ENCODE measurements at regions not wholly inside any gene's neighbourhood (a gene's known extent, or its start where the extent isn't known, plus 50 kb on each side); places are given as distances from the start of the nearest gene placed in this dataset.
A peak's percentile ranks its signal among the peaks of the same experiment; 100 is the strongest.

GRCh38 chr20:22411627-22412450 lies 172.5 kb downstream of the FOXA2 start (continued):
- TF ChIP-seq REST (IDR thresholded peaks at IDR 0.05; ENCODE audit: borderline replicate concordance), result no peak
- TF ChIP-seq REST (CRISPR knock-in tag; IDR thresholded peaks at IDR 0.05; ENCODE audit: low read depth), result no peak
- TF ChIP-seq ZBTB34 (CRISPR knock-in tag; IDR thresholded peaks at IDR 0.05), result no peak
- TF ChIP-seq ZSCAN29 (IDR thresholded peaks at IDR 0.05), result no peak
- no peak for TF ChIP-seq PURB (CRISPR knock-in tag; IDR thresholded peaks at IDR 0.05; ENCODE audit: low read depth)
- TF ChIP-seq HES1 (IDR thresholded peaks at IDR 0.05; ENCODE audit: low read depth), result no peak; the same call in 1 of the 2 replicates
- no peak for TF ChIP-seq DDX20 (tag; IDR thresholded peaks at IDR 0.05; ENCODE audit: low read depth)
- peak; percentile 71 for TF ChIP-seq POLR2A (conservative IDR thresholded peaks at IDR 0.05)
- no peak for TF ChIP-seq HNRNPH1 (optimal IDR thresholded peaks at IDR 0.05; ENCODE audit: low read depth, low read length)
- no peak for TF ChIP-seq FOXO4 (CRISPR knock-in tag; IDR thresholded peaks at IDR 0.05)
- no peak for TF ChIP-seq EWSR1 (IDR thresholded peaks at IDR 0.05; ENCODE audit: borderline replicate concordance, low read depth, partially characterized antibody)
- peak; percentile 63 for TF ChIP-seq PYGO2 (tag; IDR thresholded peaks at IDR 0.05)
- TF ChIP-seq NR1H2 (CRISPR knock-in tag; IDR thresholded peaks at IDR 0.05), result no peak
- peak; percentile 50; the same call in 1 of the 2 replicates for TF ChIP-seq TAF7 (tag; IDR thresholded peaks at IDR 0.05)
- 0 out of 2 replicates have a peak, but pooled peaks have one; percentile 12 for TF ChIP-seq MIER1 (IDR thresholded peaks at IDR 0.05; ENCODE audit: low read depth)
- TF ChIP-seq SIN3B (IDR thresholded peaks at IDR 0.05; ENCODE audit: low read depth), result no peak

All from K562 (cell line).